Bone marrow (tissue), 2 donors: ENCODE measurements at regions not wholly inside any gene's neighbourhood (a gene's known extent, or its start where the extent isn't known, plus 50 kb on each side); places are given as distances from the start of the nearest gene placed in this dataset.
"Not testable (repeated sequence)": the region's sequence is repeated elsewhere in the genome, so short reads cannot be mapped to it uniquely, and the experiment has no call there.

Source experiments
- DNase-seq, 2 donors: peaks; one replicate each; lab custom pipeline; 2025; lab: John Stamatoyannopoulos, UW

GRCh38 chr13:58352100-58352499, 720.6 kb downstream of the PCDH17 start:
- DNase-seq: not testable (repeated sequence)

- no peak for DNase-seq
Measured at GRCh38 chr13:58369936-58370335, 738.4 kb downstream of the PCDH17 start.

- DNase-seq: no peak
Measured at GRCh38 chr13:58376349-58376748, 744.8 kb downstream of the PCDH17 start.

GRCh38 chr13:58376775-58377174, 745.2 kb downstream of the PCDH17 start:
- no peak for DNase-seq

GRCh38 chr13:58379221-58379620, 747.7 kb downstream of the PCDH17 start:
- DNase-seq: no peak

- not testable (repeated sequence) for DNase-seq
Measured at GRCh38 chr13:58385336-58385735, 753.8 kb downstream of the PCDH17 start.

GRCh38 chr13:58397596-58398387, 766.2 kb downstream of the PCDH17 start:
- no peak for DNase-seq

- no peak for DNase-seq
Measured at GRCh38 chr13:58399263-58399662, 767.7 kb downstream of the PCDH17 start.

- no peak for DNase-seq
Measured at GRCh38 chr13:58406545-58406944, 775.0 kb downstream of the PCDH17 start.

GRCh38 chr13:58429917-58430316, 798.4 kb downstream of the PCDH17 start:
- no peak for DNase-seq

GRCh38 chr13:58434943-58435342, 803.4 kb downstream of the PCDH17 start:
- no peak for DNase-seq

- DNase-seq: no peak
Measured at GRCh38 chr13:58437427-58437826, 805.9 kb downstream of the PCDH17 start.

- no peak for DNase-seq
Measured at GRCh38 chr13:58446979-58447378, 815.4 kb downstream of the PCDH17 start.

GRCh38 chr13:58452123-58452623, 820.6 kb downstream of the PCDH17 start:
- DNase-seq: no peak

- no peak for DNase-seq
Measured at GRCh38 chr13:58455094-58455493, 823.5 kb downstream of the PCDH17 start.

- no peak for DNase-seq
Measured at GRCh38 chr13:58461217-58461616, 829.7 kb downstream of the PCDH17 start.

GRCh38 chr13:58463841-58464240, 832.3 kb downstream of the PCDH17 start:
- DNase-seq: no peak

- no peak for DNase-seq
Measured at GRCh38 chr13:58467176-58467575, 835.6 kb downstream of the PCDH17 start.

- no peak for DNase-seq
Measured at GRCh38 chr13:58472483-58472882, 840.9 kb downstream of the PCDH17 start.

GRCh38 chr13:58474581-58474980, 843.0 kb downstream of the PCDH17 start:
- no peak for DNase-seq

GRCh38 chr13:58476206-58476918, 844.8 kb downstream of the PCDH17 start:
- no peak for DNase-seq

GRCh38 chr13:58478858-58479257, 847.3 kb downstream of the PCDH17 start:
- no peak for DNase-seq

GRCh38 chr13:58480061-58480460, 848.5 kb downstream of the PCDH17 start:
- no peak for DNase-seq
